Stimulated activated CD8-positive, alpha-beta memory T cell treated with anti-CD3 and anti-CD28 coated beads, Interleukin-7, amount 100 ng/mL, for 24 hours (primary cell): ENCODE measurements at regions not wholly inside any gene's neighbourhood (a gene's known extent, or its start where the extent isn't known, plus 50 kb on each side); places are given as distances from the start of the nearest gene placed in this dataset.
A peak's percentile ranks its signal among the peaks of the same experiment; 100 is the strongest.
"Not testable (repeated sequence)": the region's sequence is repeated elsewhere in the genome, so short reads cannot be mapped to it uniquely, and the experiment has no call there.

Source experiments
- DNase-seq: peaks from one replicate; pipeline ENCODE4 v3.0.0-alpha.2; 2020; ENCODE audit warnings: low read depth

GRCh38 chr9:104980039-104980654 lies 52.2 kb upstream of the ABCA1 start:
- no peak for DNase-seq

- no peak for DNase-seq
These were observed 53.7 kb upstream of the ABCA1 start for GRCh38 chr9:104981543-104982129.

- DNase-seq = no peak
These were observed 54.6 kb upstream of the ABCA1 start for GRCh38 chr9:104982543-104982942.

- DNase-seq = no peak
These were observed 55.5 kb upstream of the ABCA1 start for GRCh38 chr9:104983491-104983890.

GRCh38 chr9:104984121-104984520 lies 56.2 kb upstream of the ABCA1 start:
- DNase-seq = no peak

GRCh38 chr9:104984542-104984941 lies 56.6 kb upstream of the ABCA1 start:
- no peak for DNase-seq

- no peak for DNase-seq
These were observed 57.0 kb upstream of the ABCA1 start for GRCh38 chr9:104984948-104985347.

- no peak for DNase-seq
These were observed 58.1 kb upstream of the ABCA1 start for GRCh38 chr9:104986096-104986495.

GRCh38 chr9:104987743-104988142 lies 59.8 kb upstream of the ABCA1 start:
- DNase-seq = no peak

- DNase-seq = no peak
These were observed 60.6 kb upstream of the ABCA1 start for GRCh38 chr9:104988539-104988938.

- peak; percentile 63 for DNase-seq
These were observed 63.4 kb upstream of the ABCA1 start for GRCh38 chr9:104991144-104991953.

- DNase-seq = no peak
These were observed 64.7 kb upstream of the ABCA1 start for GRCh38 chr9:104992659-104993058.

GRCh38 chr9:104993291-104993963 lies 65.5 kb upstream of the ABCA1 start:
- DNase-seq = no peak

GRCh38 chr9:104997536-104997935 lies 69.6 kb upstream of the ABCA1 start:
- DNase-seq = no peak

- DNase-seq = no peak
These were observed 71.2 kb upstream of the ABCA1 start for GRCh38 chr9:104999136-104999535.

- DNase-seq = not testable (repeated sequence)
These were observed 72.6 kb upstream of the ABCA1 start for GRCh38 chr9:105000529-105000928.

- DNase-seq = no peak
These were observed 76.6 kb upstream of the ABCA1 start for GRCh38 chr9:105004466-105005090.

- no peak for DNase-seq
These were observed 77.2 kb upstream of the ABCA1 start for GRCh38 chr9:105005186-105005585.

- no peak for DNase-seq
These were observed 78.6 kb upstream of the ABCA1 start for GRCh38 chr9:105006514-105006913.

GRCh38 chr9:105007143-105007542 lies 79.2 kb upstream of the ABCA1 start:
- no peak for DNase-seq

GRCh38 chr9:105010089-105010488 lies 82.1 kb upstream of the ABCA1 start:
- not testable (repeated sequence) for DNase-seq

GRCh38 chr9:105021917-105022316 lies 94.0 kb upstream of the ABCA1 start:
- no peak for DNase-seq
